ENCODE measurements at regions not wholly inside any gene's neighbourhood (a gene's known extent, or its start where the extent isn't known, plus 50 kb on each side); places are given as distances from the start of the nearest gene placed in this dataset.

DNA sequence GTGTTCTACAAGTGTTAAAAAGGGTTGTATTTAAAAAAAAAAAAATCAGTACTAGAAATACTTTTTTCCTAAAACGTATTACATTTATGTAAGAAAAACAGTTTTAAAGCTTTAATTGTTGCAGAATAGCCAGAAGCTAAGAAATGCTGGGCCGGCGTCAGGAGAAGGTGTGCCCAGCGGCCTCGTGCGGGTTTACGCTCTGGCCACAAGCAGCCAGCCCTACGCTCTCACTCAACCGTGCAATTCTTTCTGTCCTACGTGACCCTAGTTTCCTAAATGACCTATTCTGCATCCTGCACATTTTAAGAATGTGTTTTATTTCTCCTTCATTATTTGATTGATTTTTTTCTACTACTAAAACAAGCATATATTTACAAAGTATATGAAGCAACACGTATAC, 279.7 kb upstream of the KLF14 start:
- Histone ChIP-seq H3K4me1 (peaks cover 18 to 22% of the 10 kb centered on the region in 2 donors), H3K27ac (no peak overlapping the region), H3K4me3 (no peak overlapping the region), H3K27me3 (no peaks in the 10 kb centered on the region), H3K9me3 (no peaks in the 10 kb centered on the region), H3K36me3 (no peaks in the 10 kb centered on the region)
- DNase-seq = no peak
- intact Hi-C loops (cut with DNase I; ENCODE audit: low total_unique reads) = no loop called here
- TF ChIP-seq, protein P1, sequence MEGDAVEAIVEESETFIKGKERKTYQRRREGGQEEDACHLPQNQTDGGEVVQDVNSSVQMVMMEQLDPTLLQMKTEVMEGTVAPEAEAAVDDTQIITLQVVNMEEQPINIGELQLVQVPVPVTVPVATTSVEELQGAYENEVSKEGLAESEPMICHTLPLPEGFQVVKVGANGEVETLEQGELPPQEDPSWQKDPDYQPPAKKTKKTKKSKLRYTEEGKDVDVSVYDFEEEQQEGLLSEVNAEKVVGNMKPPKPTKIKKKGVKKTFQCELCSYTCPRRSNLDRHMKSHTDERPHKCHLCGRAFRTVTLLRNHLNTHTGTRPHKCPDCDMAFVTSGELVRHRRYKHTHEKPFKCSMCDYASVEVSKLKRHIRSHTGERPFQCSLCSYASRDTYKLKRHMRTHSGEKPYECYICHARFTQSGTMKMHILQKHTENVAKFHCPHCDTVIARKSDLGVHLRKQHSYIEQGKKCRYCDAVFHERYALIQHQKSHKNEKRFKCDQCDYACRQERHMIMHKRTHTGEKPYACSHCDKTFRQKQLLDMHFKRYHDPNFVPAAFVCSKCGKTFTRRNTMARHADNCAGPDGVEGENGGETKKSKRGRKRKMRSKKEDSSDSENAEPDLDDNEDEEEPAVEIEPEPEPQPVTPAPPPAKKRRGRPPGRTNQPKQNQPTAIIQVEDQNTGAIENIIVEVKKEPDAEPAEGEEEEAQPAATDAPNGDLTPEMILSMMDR (IDR thresholded peaks at IDR 0.05) = no peak
- TF ChIP-seq POLR2A (IDR thresholded peaks at IDR 0.05) = no peak

DNA sequence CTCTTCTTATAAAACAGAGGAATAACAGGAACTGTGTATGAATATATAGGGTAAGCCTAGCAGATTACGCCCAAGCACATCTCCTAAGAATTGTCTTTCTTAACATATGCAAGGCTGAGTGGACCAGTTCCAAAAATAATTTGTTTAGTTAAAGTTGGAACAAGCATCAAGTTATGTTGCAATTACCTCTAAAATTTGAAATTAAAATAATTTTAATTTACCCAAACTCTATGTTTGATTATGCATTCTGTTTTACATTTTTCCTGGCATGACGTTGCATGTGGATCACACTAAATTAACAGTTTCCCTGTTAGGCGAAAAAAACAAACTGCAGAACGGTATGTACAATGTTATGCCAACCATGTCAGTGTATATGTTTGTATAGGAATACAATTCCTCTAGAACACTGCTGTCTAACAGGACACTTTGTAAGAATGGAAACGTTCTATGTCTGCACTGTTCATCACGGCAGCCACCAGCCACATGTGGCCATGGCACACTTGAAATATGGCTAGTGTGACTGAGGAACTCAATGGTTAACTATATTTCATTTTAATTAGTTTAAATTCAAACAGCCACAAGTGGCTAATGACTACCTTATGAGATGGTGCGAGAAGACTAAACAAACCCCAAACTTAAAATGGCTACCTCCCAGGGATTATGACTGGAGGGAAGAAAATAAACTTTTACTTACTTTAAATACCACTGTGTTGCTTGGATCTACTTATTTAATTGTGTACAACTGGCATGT, 281.1 kb upstream of the KLF14 start:
- intact Hi-C loops (cut with DNase I; ENCODE audit: low total_unique reads) = no loop called here
- no peak overlapping the region for H3K4me3 ChIP-seq
- no peaks in the 10 kb centered on the region for H3K27me3 ChIP-seq
- H3K4me1 ChIP-seq = peaks cover 15 to 20% of the 10 kb centered on the region in 2 donors
- peak overlapping the region in 1 of 2 donors; percentile 24 for H3K27ac ChIP-seq
- no peak for DNase-seq
- no peaks in the 10 kb centered on the region for H3K36me3 ChIP-seq
- TF ChIP-seq, protein P1 (IDR thresholded peaks at IDR 0.05) = no peak
- TF ChIP-seq POLR2A (IDR thresholded peaks at IDR 0.05) = no peak
- H3K9me3 ChIP-seq = no peaks in the 10 kb centered on the region

DNA sequence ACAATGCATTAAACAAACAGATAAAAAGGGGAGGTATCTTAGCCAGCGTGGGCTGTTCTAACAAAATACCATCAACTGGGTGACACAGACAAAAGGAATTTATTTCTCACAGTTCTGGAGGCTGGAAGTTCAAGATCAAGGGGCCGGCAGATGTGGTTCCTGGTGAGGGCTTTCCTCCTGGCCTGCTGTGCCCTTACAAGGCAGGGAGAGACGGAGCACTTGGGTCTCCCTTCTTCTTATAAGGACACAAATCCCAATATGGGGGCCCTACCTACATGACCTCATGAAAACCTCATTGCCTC, 281.6 kb upstream of the KLF14 start:
- intact Hi-C loops (cut with DNase I; ENCODE audit: low total_unique reads) = no loop called here
- no peaks in the 10 kb centered on the region for H3K9me3 ChIP-seq
- no peaks in the 10 kb centered on the region for H3K36me3 ChIP-seq
- DNase-seq = no peak
- H3K27ac ChIP-seq = peak overlapping the region in 1 of 2 donors; percentile 24
- no peaks in the 10 kb centered on the region for H3K27me3 ChIP-seq
- H3K4me1 ChIP-seq = peaks cover 15 to 20% of the 10 kb centered on the region in 2 donors
- no peak overlapping the region for H3K4me3 ChIP-seq
- TF ChIP-seq, protein P1 (IDR thresholded peaks at IDR 0.05) = no peak
- no peak for TF ChIP-seq POLR2A (IDR thresholded peaks at IDR 0.05)

DNA sequence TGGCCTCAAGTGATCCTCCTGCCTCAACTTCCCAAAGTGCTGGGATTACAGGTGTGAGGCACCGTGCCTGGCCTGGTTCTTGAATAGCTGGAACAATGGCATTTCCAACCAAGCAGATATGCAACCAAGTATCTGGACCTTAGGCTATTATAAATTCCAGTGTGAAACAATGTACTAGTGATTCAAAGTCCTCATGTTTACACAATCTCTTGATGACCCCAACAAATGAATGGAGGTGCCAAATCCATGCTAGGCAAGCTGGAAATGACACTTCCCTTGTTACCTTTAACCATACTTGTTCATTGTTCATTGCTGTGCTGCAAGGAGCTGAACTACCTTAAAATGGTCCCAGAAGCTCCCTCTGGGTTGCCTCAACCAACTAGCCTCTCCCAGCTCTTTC, 282.2 kb upstream of the KLF14 start:
- intact Hi-C loops (cut with DNase I; ENCODE audit: low total_unique reads) = no loop called here
- peak overlapping the region in 1 of 2 donors; percentile 24 for H3K27ac ChIP-seq
- H3K4me1 ChIP-seq = peaks cover 15 to 21% of the 10 kb centered on the region in 2 donors
- TF ChIP-seq POLR2A (IDR thresholded peaks at IDR 0.05) = no peak
- TF ChIP-seq, protein P1 (IDR thresholded peaks at IDR 0.05) = no peak
- H3K27me3 ChIP-seq = no peaks in the 10 kb centered on the region
- no peak for DNase-seq
- H3K4me3 ChIP-seq = no peak overlapping the region
- no peaks in the 10 kb centered on the region for H3K9me3 ChIP-seq
- H3K36me3 ChIP-seq = no peaks in the 10 kb centered on the region

DNA sequence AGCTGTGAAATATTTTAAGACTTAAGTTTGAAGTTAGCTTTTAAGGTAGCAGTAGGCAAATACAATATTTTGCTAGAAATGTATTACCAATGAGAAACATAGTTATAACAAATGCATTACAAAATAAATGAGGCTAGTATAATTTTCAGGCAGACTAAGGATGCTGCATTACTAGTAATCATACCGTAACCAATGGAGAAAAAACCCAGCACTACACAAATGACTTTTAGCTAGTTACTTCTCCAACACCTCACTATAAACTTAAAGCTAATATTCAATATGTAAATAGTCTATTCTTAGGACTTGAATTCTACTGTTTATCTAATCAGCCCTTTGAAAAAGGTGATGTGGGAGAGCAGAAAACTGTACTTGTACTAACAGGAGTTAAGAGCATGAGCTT, 285.3 kb upstream of the KLF14 start:
- Histone ChIP-seq H3K9me3 (no peaks in the 10 kb centered on the region), H3K4me1 (peaks cover 6 to 17% of the 10 kb centered on the region in 2 donors), H3K4me3 (no peak overlapping the region), H3K27ac (no peak overlapping the region), H3K27me3 (no peaks in the 10 kb centered on the region), H3K36me3 (no peaks in the 10 kb centered on the region)
- intact Hi-C loops (cut with DNase I; ENCODE audit: low total_unique reads) = no loop called here
- TF ChIP-seq, protein P1 (IDR thresholded peaks at IDR 0.05) = no peak
- DNase-seq = no peak
